Lower leg skin (tissue), 3 donors: ENCODE measurements at regions not wholly inside any gene's neighbourhood (a gene's known extent, or its start where the extent isn't known, plus 50 kb on each side); places are given as distances from the start of the nearest gene placed in this dataset.

Source experiments
- POLR2A ChIP-seq, 2 donors: fragments of 450-650 bp; IDR thresholded peaks; one replicate each; pipeline ENCODE4 v1.6.1; 2016 to 2017; ENCODE audit warnings: antibody characterized with exemption in 2 of 2, mild to moderate bottlenecking in 1 of 2, moderate library complexity in 1 of 2
- TF ChIP-seq, protein P1 (sequence below), 3 donors: fragments of 450-650 bp; IDR thresholded peaks; one replicate each; pipeline ENCODE4 v1.5.1; 2016; ENCODE audit warnings: antibody characterized with exemption in 3 of 3, mild to moderate bottlenecking in 3 of 3, moderate library complexity in 2 of 3

DNA sequence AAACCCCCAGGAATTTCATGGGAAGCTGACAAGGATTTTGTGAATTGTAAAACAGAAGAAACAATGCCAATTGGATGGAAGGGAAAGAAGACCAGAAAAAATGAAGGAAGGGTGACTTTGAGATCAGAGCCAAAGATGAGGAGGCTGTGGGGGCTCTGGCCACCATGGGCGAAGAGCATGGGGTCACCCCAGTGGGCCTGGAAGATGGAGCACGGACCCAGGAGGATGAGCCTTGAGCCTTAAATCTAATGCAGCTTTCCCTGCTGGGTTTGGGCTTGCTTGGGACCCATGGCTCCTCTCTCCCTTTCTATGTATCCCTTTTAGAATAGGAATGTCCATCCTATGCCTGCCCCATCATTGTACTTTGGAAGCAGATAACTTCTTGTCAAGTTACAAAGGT lies 322.2 kb downstream of the TMEM121 start:
- TF ChIP-seq, protein P1, sequence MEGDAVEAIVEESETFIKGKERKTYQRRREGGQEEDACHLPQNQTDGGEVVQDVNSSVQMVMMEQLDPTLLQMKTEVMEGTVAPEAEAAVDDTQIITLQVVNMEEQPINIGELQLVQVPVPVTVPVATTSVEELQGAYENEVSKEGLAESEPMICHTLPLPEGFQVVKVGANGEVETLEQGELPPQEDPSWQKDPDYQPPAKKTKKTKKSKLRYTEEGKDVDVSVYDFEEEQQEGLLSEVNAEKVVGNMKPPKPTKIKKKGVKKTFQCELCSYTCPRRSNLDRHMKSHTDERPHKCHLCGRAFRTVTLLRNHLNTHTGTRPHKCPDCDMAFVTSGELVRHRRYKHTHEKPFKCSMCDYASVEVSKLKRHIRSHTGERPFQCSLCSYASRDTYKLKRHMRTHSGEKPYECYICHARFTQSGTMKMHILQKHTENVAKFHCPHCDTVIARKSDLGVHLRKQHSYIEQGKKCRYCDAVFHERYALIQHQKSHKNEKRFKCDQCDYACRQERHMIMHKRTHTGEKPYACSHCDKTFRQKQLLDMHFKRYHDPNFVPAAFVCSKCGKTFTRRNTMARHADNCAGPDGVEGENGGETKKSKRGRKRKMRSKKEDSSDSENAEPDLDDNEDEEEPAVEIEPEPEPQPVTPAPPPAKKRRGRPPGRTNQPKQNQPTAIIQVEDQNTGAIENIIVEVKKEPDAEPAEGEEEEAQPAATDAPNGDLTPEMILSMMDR (IDR thresholded peaks at IDR 0.05): no peak
- no peak for TF ChIP-seq POLR2A (IDR thresholded peaks at IDR 0.05)
